GM12878 (cell line): ENCODE measurements at regions not wholly inside any gene's neighbourhood (a gene's known extent, or its start where the extent isn't known, plus 50 kb on each side); places are given as distances from the start of the nearest gene placed in this dataset.

ENCODE experiments used
- ATAC-seq: fragments of 200-7000 bp; cut with Tn5 transposase; 3 replicates; pipeline ENCODE4 v1.9.1; 2020; ENCODE audit warnings: mild to moderate bottlenecking, moderate library complexity
- BruUV-seq: library from RNA; stranded (reverse); fragments of 400-500 nt; replicated peaks from 2 replicates; lab custom pipeline; 2021; lab: Mats Ljungman, UMichigan
- CTCF ChIA-PET: fragments of 300-600 bp; sonication (Branson Sonifier 250); formaldehyde crosslinking; extraction: SDS; loops from one replicate; lab custom pipeline; 2021; ENCODE audit warnings: inconsistent platforms; lab: Yijun Ruan, JAX
- POLR2A ChIA-PET: fragments of 350-600 bp; formaldehyde crosslinking; extraction: SDS; loops from one replicate; lab custom pipeline; 2021; ENCODE audit warnings: inconsistent platforms; lab: Charles Lee
- RAD21 ChIA-PET: fragments of 300-600 bp; sonication (Branson Sonifier 250); formaldehyde crosslinking; loops from one replicate; lab custom pipeline; 2023; ENCODE audit warnings: antibody characterized with exemption; ENCODE audit not compliant: unreplicated experiment; lab: Charles Lee
- SMC1A ChIA-PET: fragments of 300-600 bp; sonication (Branson Sonifier 250); formaldehyde crosslinking; loops from one replicate; lab custom pipeline; 2023; ENCODE audit not compliant: unreplicated experiment, uncharacterized antibody; lab: Charles Lee
- DNase-seq: peaks from one replicate; pipeline ENCODE4 v3.0.0-alpha.2; 2011; ENCODE audit warnings: low read depth, low spot score
- FAIRE-seq: peaks from 3 replicates; lab custom pipeline; 2011; peaks lifted over from hg19 to GRCh38; lab: Jason Lieb, UNC
- H2AFZ ChIP-seq: 2 replicates; pipeline ENCODE4 v1.6.0; 2011; ENCODE audit warnings: low read depth, low read length, control low read depth; ENCODE audit not compliant: control insufficient read depth
- H3K27ac ChIP-seq: 2 replicates; pipeline ENCODE4 v1.5.1; 2011; ENCODE audit warnings: control low read depth; ENCODE audit not compliant: control insufficient read depth, insufficient read depth
- H3K27me3 ChIP-seq, 2 experiments: replicated peaks in 1 of 2; 2 replicates each; pipeline versions ENCODE4 v1.6.0 to v1.6.1; 2011; ENCODE audit warnings: low read length in 1 of 2; ENCODE audit not compliant: control insufficient read depth in 2 of 2, insufficient read depth in 2 of 2
- H3K36me3 ChIP-seq, 2 experiments: 2 replicates each; pipeline ENCODE4 v1.5.1; 2011; ENCODE audit warnings: low read length in 1 of 2; ENCODE audit not compliant: control insufficient read depth in 2 of 2, insufficient read depth in 2 of 2
- H3K4me1 ChIP-seq: 2 replicates; pipeline ENCODE4 v1.6.1; 2011; ENCODE audit warnings: mild to moderate bottlenecking, low read length, moderate library complexity, mixed read lengths; ENCODE audit not compliant: control insufficient read depth, insufficient read depth
- H3K4me2 ChIP-seq: 2 replicates; pipeline ENCODE4 v1.6.0; 2011; ENCODE audit warnings: control low read depth; ENCODE audit not compliant: control insufficient read depth, insufficient read depth
- H3K4me3 ChIP-seq: fragments of 200-600 bp; sonication (generic); 2 replicates; pipeline ENCODE4 v1.5.1; 2016
- H3K79me2 ChIP-seq: 2 replicates; pipeline ENCODE4 v1.6.0; 2011; ENCODE audit warnings: low read length; ENCODE audit not compliant: control insufficient read depth, insufficient read depth
- H3K9ac ChIP-seq: 2 replicates; pipeline ENCODE4 v1.8.0; 2011; ENCODE audit warnings: low read length, control low read depth, mixed read lengths; ENCODE audit not compliant: control insufficient read depth, insufficient read depth
- H3K9me3 ChIP-seq: replicated peaks from 3 replicates; pipeline ENCODE4 v1.5.1; 2011; ENCODE audit warnings: mild to moderate bottlenecking, low read length; ENCODE audit not compliant: control insufficient read depth, insufficient read depth
- H4K20me1 ChIP-seq: 2 replicates; pipeline ENCODE4 v1.6.0; 2011; ENCODE audit not compliant: control insufficient read depth, insufficient read depth
- CREM ChIP-seq: IDR thresholded peaks from 2 replicates; pipeline ENCODE4 v1.6.1; 2014; ENCODE audit warnings: antibody characterized with exemption, low read depth
- KDM1A ChIP-seq: fragments of 200-600 bp; sonication (generic); IDR thresholded peaks from 2 replicates; pipeline ENCODE4 v1.6.1; 2016; ENCODE audit warnings: borderline replicate concordance
- KLF5 ChIP-seq: fragments of 450-650 bp; IDR thresholded peaks from 2 replicates; pipeline ENCODE4 v1.6.1; 2014; ENCODE audit warnings: mild to moderate bottlenecking; ENCODE audit not compliant: partially characterized antibody
- NFYA ChIP-seq: IDR thresholded peaks from 2 replicates; pipeline ENCODE4 v1.6.1; 2011; ENCODE audit warnings: low read depth, mild to moderate bottlenecking, low read length, improper control_type of control experiment, borderline replicate concordance
- ZBED1 ChIP-seq: IDR thresholded peaks from 2 replicates; pipeline ENCODE4 v1.6.1; 2016; ENCODE audit warnings: borderline replicate concordance
- ZNF207 ChIP-seq: fragments of 450-650 bp; IDR thresholded peaks from 2 replicates; pipeline ENCODE4 v1.6.1; 2014; ENCODE audit warnings: antibody characterized with exemption, mild to moderate bottlenecking, borderline replicate concordance
- WGBS: methylation state at CpG from one replicate; pipeline ENCODE4 v1.1.6; 2016; ENCODE audit warnings: low lambda C conversion rate; ENCODE audit not compliant: insufficient replicate concordance, insufficient coverage; ENCODE audit errors: missing lambda C conversion rate; 5-methylcytosine and 5-hydroxymethylcytosine counted together
- in situ Hi-C: fragments of 300-500 bp; cut with MboI; formaldehyde crosslinking; loops from 9 replicates; pipeline ENCODE4 v1.14.3; 2018; ENCODE audit warnings: mixed read lengths
- intact Hi-C: fragments of 100-400 bp; cut with micrococcal nuclease; formaldehyde crosslinking; loops from one replicate; pipeline ENCODE4 v1.14.2; 2022; ENCODE audit not compliant: unreplicated experiment
- TF ChIP-seq, protein P1 (sequence below): IDR thresholded peaks from 2 replicates; pipeline ENCODE4 v1.6.1; 2012; ENCODE audit warnings: low read length, inconsistent platforms

GRCh38 chr2:221215487-221215886 lies 356.6 kb downstream of the EPHA4 start:
- RAD21 ChIA-PET: no interaction called here
- no peak overlapping the region for H3K9ac ChIP-seq
- ATAC-seq (no peak), DNase-seq (no peak), FAIRE-seq (no peak)
- intact Hi-C loops (no loop called here), in situ Hi-C loops (no loop called here)
- H4K20me1 ChIP-seq: no peaks in the 10 kb centered on the region
- 55% methylated on average over 1 of the region's 1 CpG for WGBS
- no peak overlapping the region for H3K4me2 ChIP-seq
- H3K27me3 ChIP-seq: no peaks in the 10 kb centered on the region
- SMC1A ChIA-PET: no interaction called here
- CTCF ChIA-PET: interaction anchor here (0.7 kb wide), 1 partner anchor 27 kb away, joined by 3 read pairs; no protein-coding TSS in a partner anchor
- H3K4me3 ChIP-seq: no peak overlapping the region
- no peaks in the 10 kb centered on the region for H3K4me1 ChIP-seq
- TF ChIP-seq ZBED1 (no peak), KDM1A (no peak), ZNF207 (no peak), NFYA (no peak)
- H3K36me3 ChIP-seq: no peaks in the 10 kb centered on the region
- no peak overlapping the region for H2AFZ ChIP-seq
- BruUV-seq: no TSS peak
- no peaks in the 10 kb centered on the region; the same call in 2 of the 3 replicates for H3K9me3 ChIP-seq
- no peaks in the 10 kb centered on the region for H3K79me2 ChIP-seq
- no peak overlapping the region for H3K27ac ChIP-seq
- POLR2A ChIA-PET: no interaction called here

DNA sequence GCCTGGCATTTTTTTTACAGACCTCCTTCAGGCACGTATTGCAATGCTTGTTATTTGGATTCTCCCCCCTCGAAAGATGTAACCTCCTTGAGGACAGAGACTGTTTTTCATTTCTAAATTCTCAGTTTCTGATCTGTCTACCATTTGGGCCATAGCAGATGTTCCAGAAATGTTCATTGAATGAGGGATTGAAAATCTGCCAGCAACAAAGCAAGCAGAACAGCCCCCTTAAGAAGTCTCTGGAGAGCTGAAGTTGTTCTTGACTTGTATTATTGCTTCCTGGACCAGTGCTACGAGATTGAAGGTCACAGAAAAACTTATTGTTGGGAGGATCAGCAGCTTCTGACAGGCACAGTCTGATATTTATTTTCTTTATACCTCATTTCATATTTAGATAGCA lies 355.5 kb downstream of the EPHA4 start:
- RAD21 ChIA-PET: no interaction called here
- no peaks in the 10 kb centered on the region for H3K79me2 ChIP-seq
- no peaks in the 10 kb centered on the region for H3K4me1 ChIP-seq
- BruUV-seq: no TSS peak
- FAIRE-seq: no peak
- SMC1A ChIA-PET: interaction anchor here (0.6 kb wide), 1 partner anchor 80 kb away, joined by 3 read pairs; no protein-coding TSS in a partner anchor
- WGBS: 3% methylated on average over 3 of the region's 3 CpGs
- no peaks in the 10 kb centered on the region for H3K36me3 ChIP-seq
- TF ChIP-seq KLF5 (no peak), ZBED1 (no peak), CREM (no peak)
- TF ChIP-seq, protein P1, sequence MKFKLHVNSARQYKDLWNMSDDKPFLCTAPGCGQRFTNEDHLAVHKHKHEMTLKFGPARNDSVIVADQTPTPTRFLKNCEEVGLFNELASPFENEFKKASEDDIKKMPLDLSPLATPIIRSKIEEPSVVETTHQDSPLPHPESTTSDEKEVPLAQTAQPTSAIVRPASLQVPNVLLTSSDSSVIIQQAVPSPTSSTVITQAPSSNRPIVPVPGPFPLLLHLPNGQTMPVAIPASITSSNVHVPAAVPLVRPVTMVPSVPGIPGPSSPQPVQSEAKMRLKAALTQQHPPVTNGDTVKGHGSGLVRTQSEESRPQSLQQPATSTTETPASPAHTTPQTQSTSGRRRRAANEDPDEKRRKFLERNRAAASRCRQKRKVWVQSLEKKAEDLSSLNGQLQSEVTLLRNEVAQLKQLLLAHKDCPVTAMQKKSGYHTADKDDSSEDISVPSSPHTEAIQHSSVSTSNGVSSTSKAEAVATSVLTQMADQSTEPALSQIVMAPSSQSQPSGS: no peak
- H3K4me2 ChIP-seq: no peak overlapping the region
- DNase-seq: no peak
- POLR2A ChIA-PET: no interaction called here
- H3K27me3 ChIP-seq: no peaks in the 10 kb centered on the region
- in situ Hi-C loops: no loop called here
- intact Hi-C loops: no loop called here
- H3K4me3 ChIP-seq: no peak overlapping the region
- ATAC-seq: no peak
- no peak overlapping the region for H2AFZ ChIP-seq
- CTCF ChIA-PET: no interaction called here
- no peak overlapping the region for H3K9ac ChIP-seq
- no peak overlapping the region for H3K27ac ChIP-seq
- H4K20me1 ChIP-seq: no peaks in the 10 kb centered on the region
- H3K9me3 ChIP-seq: no peaks in the 10 kb centered on the region; the same call in 2 of the 3 replicates
